ENCODE measurements at regions not wholly inside any gene's neighbourhood (a gene's known extent, or its start where the extent isn't known, plus 50 kb on each side); places are given as distances from the start of the nearest gene placed in this dataset.
"Not testable (repeated sequence)": the region's sequence is repeated elsewhere in the genome, so short reads cannot be mapped to it uniquely, and the experiment has no call there.

- DNase-seq (ENCODE audit: low read depth in 4 of 4, low spot score in 3 of 4), result not testable (repeated sequence)
Measured at GRCh38 chr7:80019809-80020207, 114.8 kb upstream of the GNAI1 start.

- peak; percentile 26 to 37 (median 34) for DNase-seq (ENCODE audit: low read depth in 4 of 4, low spot score in 3 of 4)
Measured at GRCh38 chr7:80018941-80019808, 115.5 kb upstream of the GNAI1 start.

GRCh38 chr7:80017101-80017698 lies 117.4 kb upstream of the GNAI1 start:
- DNase-seq (ENCODE audit: low read depth in 4 of 4, low spot score in 3 of 4), result no peak

GRCh38 chr7:80014511-80014910 lies 120.1 kb upstream of the GNAI1 start:
- no peak for DNase-seq (ENCODE audit: low read depth in 4 of 4, low spot score in 3 of 4)

GRCh38 chr7:80008039-80008438 lies 126.6 kb upstream of the GNAI1 start:
- DNase-seq (ENCODE audit: low read depth in 4 of 4, low spot score in 3 of 4), result no peak

- no peak for DNase-seq (ENCODE audit: low read depth in 4 of 4, low spot score in 3 of 4)
Measured at GRCh38 chr7:80002865-80003264, 131.8 kb upstream of the GNAI1 start.

GRCh38 chr7:79998363-79998762 lies 136.3 kb upstream of the GNAI1 start:
- no peak for DNase-seq (ENCODE audit: low read depth in 4 of 4, low spot score in 3 of 4)

- DNase-seq (ENCODE audit: low read depth in 4 of 4, low spot score in 3 of 4), result no peak
Measured at GRCh38 chr7:79997345-79997744, 137.3 kb upstream of the GNAI1 start.

GRCh38 chr7:79995741-79996140 lies 138.9 kb upstream of the GNAI1 start:
- not testable (repeated sequence) for DNase-seq (ENCODE audit: low read depth in 4 of 4, low spot score in 3 of 4)

- DNase-seq (ENCODE audit: low read depth in 4 of 4, low spot score in 3 of 4), result no peak
Measured at GRCh38 chr7:79988653-79989052, 146.0 kb upstream of the GNAI1 start.

GRCh38 chr7:79984210-79984609 lies 150.4 kb upstream of the GNAI1 start:
- no peak for DNase-seq (ENCODE audit: low read depth in 4 of 4, low spot score in 3 of 4)

GRCh38 chr7:79982141-79982770 lies 152.4 kb upstream of the GNAI1 start:
- no peak for DNase-seq (ENCODE audit: low read depth in 4 of 4, low spot score in 3 of 4)

- no peak for DNase-seq (ENCODE audit: low read depth in 4 of 4, low spot score in 3 of 4)
Measured at GRCh38 chr7:79980376-79980775, 154.3 kb upstream of the GNAI1 start.

GRCh38 chr7:79979437-79979836 lies 155.2 kb upstream of the GNAI1 start:
- DNase-seq (ENCODE audit: low read depth in 4 of 4, low spot score in 3 of 4), result no peak

- DNase-seq (ENCODE audit: low read depth in 4 of 4, low spot score in 3 of 4), result no peak
Measured at GRCh38 chr7:79977481-79977880, 157.2 kb upstream of the GNAI1 start.

- not testable (repeated sequence) for DNase-seq (ENCODE audit: low read depth in 4 of 4, low spot score in 3 of 4)
Measured at GRCh38 chr7:79976711-79977020, 158.0 kb upstream of the GNAI1 start.

GRCh38 chr7:79975986-79976710 lies 158.5 kb upstream of the GNAI1 start:
- not testable (repeated sequence) for DNase-seq (ENCODE audit: low read depth in 4 of 4, low spot score in 3 of 4)

- no peak for DNase-seq (ENCODE audit: low read depth in 4 of 4, low spot score in 3 of 4)
Measured at GRCh38 chr7:79973455-79973854, 161.2 kb upstream of the GNAI1 start.

- DNase-seq (ENCODE audit: low read depth in 4 of 4, low spot score in 3 of 4), result no peak
Measured at GRCh38 chr7:79971058-79971457, 163.6 kb upstream of the GNAI1 start.

- DNase-seq (ENCODE audit: low read depth in 4 of 4, low spot score in 3 of 4), result no peak
Measured at GRCh38 chr7:79968894-79969293, 165.7 kb upstream of the GNAI1 start.

GRCh38 chr7:79968077-79968648 lies 166.5 kb upstream of the GNAI1 start:
- DNase-seq (ENCODE audit: low read depth in 4 of 4, low spot score in 3 of 4), result no peak
